ENCODE measurements at regions not wholly inside any gene's neighbourhood (a gene's known extent, or its start where the extent isn't known, plus 50 kb on each side); places are given as distances from the start of the nearest gene placed in this dataset.
A peak's percentile ranks its signal among the peaks of the same experiment; 100 is the strongest.

DNA sequence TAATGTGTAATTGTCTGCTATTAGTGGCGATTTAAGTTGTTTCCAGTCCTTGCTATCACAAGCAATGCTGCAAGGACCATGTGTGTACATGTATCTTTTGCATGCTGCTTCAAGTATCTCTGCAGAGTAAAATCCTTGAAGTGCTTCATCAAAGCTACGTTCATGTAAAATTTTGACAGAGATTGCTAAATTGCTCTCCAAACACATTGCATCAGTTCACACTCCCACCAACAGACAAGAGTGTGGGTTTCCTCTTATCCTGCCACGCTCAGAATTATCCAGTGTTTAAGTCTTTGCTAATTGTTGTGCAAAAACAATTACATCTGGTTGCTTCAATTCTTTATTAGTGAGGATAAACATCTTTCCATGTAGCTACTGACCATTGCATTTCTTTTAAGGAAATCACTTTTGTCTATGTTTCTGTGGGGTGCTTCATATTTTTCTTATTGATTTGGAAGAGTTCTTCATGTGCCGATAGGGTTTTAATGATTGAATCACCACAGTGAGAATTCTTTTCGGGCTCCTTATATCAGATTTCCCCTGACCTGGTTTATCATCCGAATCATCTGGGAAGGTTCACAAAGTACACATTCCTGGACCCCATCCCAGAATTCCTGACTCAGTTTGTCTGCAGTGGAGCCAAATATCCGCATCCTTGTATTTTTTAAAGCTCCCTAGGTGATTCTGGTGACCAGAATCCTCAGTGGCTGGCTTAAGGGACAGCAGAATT is 56.3 kb upstream of the GALNT2 start:
- 80% methylated on average over 7 of the region's 7 CpGs for WGBS
- Histone ChIP-seq H3K9me3 (ENCODE audit: control insufficient read depth, low read length) (no peaks in the 10 kb centered on the region), H3K4me3 (ENCODE audit: low read length) (no peak overlapping the region), H3K4me1 (ENCODE audit: control insufficient read depth, insufficient read depth, low read length) (no peaks in the 10 kb centered on the region), H3K27me3 (ENCODE audit: control insufficient read depth, insufficient read depth) (no peaks in the 10 kb centered on the region), H3K27ac (ENCODE audit: low read length) (no peak overlapping the region)
- DNase-seq (no peak), ATAC-seq (no peak)
- intact Hi-C loops (cut with DNase I): no loop called here

DNA sequence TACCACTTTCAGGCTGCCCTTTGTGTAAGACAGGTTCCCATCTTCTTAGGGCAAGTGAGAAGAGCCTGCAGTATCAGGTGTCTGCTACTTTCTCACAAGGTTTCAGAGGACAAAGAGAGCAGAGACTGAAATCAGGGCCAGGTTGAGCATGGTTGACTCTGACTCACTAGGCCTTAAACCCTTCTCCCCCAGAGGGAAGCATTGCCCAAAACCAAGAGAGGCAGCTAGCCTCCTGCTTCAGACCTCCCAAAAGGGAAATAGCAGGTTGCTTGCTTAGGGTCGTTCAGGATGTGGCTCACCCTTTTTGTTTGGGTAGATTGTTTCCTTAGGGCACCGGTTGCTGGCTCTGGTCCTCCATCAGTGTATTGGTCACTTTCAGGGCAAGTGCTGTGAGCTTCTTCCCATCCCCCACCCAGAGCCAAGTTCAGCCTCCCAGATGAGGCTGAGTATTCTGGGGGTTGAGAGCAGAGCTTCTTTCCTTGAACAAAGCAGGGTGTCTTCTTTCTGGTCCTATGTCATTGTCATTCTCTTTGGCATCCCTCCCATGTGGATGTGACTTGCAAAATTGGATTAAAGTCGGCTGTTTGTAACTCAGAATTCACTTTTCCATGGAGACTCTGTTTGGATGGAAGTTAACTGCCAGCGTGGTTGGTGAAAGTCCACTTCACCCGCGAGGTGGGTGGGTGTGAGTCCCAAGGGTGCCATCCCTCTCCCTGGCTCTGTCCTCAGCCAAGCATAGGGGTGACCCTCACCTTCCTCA is 55.5 kb upstream of the GALNT2 start:
- no peaks in the 10 kb centered on the region for H3K4me1 ChIP-seq (ENCODE audit: control insufficient read depth, insufficient read depth, low read length)
- H3K27me3 ChIP-seq (ENCODE audit: control insufficient read depth, insufficient read depth): no peaks in the 10 kb centered on the region
- H3K27ac ChIP-seq (ENCODE audit: low read length): peak overlapping the region; percentile 74
- WGBS: 63% methylated on average over 6 of the region's 6 CpGs
- no peaks in the 10 kb centered on the region for H3K9me3 ChIP-seq (ENCODE audit: control insufficient read depth, low read length)
- DNase-seq (no peak), ATAC-seq (no peak)
- intact Hi-C loops (cut with DNase I): no loop called here
- no peak overlapping the region for H3K4me3 ChIP-seq (ENCODE audit: low read length)

DNA sequence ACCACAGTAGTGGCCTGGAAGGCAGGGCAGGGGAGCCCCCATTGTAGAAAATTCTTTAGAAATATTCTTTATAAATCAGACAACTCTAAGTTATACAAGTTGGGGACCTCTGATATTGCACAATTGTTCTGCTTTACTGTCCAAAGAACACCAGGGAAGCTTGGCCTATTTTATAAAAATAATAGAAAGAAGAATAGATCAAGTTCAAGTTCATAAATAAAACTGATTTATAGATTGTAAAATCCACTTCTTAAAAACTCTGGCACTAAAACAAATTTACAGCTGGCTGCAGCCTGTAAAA is 55.0 kb upstream of the GALNT2 start:
- H3K27me3 ChIP-seq (ENCODE audit: control insufficient read depth, insufficient read depth): no peaks in the 10 kb centered on the region
- H3K4me3 ChIP-seq (ENCODE audit: low read length): no peak overlapping the region
- ATAC-seq: no peak
- no peaks in the 10 kb centered on the region for H3K9me3 ChIP-seq (ENCODE audit: control insufficient read depth, low read length)
- no peaks in the 10 kb centered on the region for H3K4me1 ChIP-seq (ENCODE audit: control insufficient read depth, insufficient read depth, low read length)
- intact Hi-C loops (cut with DNase I): no loop called here
- DNase-seq: no peak
- peak overlapping the region; percentile 74 for H3K27ac ChIP-seq (ENCODE audit: low read length)

DNA sequence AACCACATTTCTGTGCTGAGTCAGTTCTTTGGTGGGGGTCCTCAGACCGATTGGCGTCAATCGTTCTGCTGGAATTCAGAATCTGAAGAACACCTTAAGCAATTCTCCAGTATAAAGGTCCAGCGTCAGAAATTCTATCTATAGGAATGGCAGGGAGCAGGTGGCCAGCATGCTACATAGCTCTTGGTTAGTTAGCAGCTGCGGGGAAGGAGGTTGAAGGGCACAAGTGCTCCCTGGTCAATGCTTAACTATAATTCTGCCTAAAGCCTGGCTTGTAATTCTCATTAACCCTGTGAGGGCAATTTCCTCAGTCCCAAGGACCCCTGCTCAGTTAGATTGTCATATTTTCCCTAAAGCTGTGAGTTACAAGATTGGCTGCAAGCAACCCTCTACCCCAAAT is 54.3 kb upstream of the GALNT2 start:
- WGBS: 88% methylated on average over 5 of the region's 5 CpGs
- H3K4me3 ChIP-seq (ENCODE audit: low read length): no peak overlapping the region
- H3K9me3 ChIP-seq (ENCODE audit: control insufficient read depth, low read length): no peaks in the 10 kb centered on the region
- H3K27me3 ChIP-seq (ENCODE audit: control insufficient read depth, insufficient read depth): no peaks in the 10 kb centered on the region
- intact Hi-C loops (cut with DNase I): no loop called here
- H3K4me1 ChIP-seq (ENCODE audit: control insufficient read depth, insufficient read depth, low read length): no peaks in the 10 kb centered on the region
- ATAC-seq (no peak), DNase-seq (no peak)
- H3K27ac ChIP-seq (ENCODE audit: low read length): no peak overlapping the region

DNA sequence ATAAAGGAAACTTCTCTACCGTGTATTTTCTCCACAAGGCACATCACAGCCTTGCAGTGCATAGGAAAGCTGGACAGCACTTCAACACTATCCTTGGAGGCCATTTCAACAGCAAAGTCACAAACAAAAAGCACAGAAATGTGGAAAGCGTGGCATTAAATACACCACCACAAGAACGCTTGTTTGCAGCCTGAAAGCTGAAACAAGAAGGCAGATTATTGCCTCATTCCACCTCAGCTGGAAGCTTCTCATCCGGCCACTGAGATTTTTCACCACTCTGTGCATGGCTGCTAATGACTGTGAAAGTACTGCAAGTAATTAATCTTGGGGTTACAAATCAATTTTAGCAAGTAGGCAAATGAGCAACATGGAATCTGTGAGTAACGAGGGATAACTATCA is 50.9 kb upstream of the GALNT2 start:
- H3K27ac ChIP-seq (ENCODE audit: low read length): no peak overlapping the region
- no peaks in the 10 kb centered on the region for H3K9me3 ChIP-seq (ENCODE audit: control insufficient read depth, low read length)
- no peaks in the 10 kb centered on the region for H3K27me3 ChIP-seq (ENCODE audit: control insufficient read depth, insufficient read depth)
- ATAC-seq: no peak
- no peaks in the 10 kb centered on the region for H3K4me1 ChIP-seq (ENCODE audit: control insufficient read depth, insufficient read depth, low read length)
- intact Hi-C loops (cut with DNase I): no loop called here
- DNase-seq: no peak
- H3K4me3 ChIP-seq (ENCODE audit: low read length): no peak overlapping the region
- 89% methylated on average over 5 of the region's 5 CpGs for WGBS

All from right cardiac atrium (tissue), 5 donors.